Heart left ventricle (tissue), 13 donors: ENCODE measurements at regions not wholly inside any gene's neighbourhood (a gene's known extent, or its start where the extent isn't known, plus 50 kb on each side); places are given as distances from the start of the nearest gene placed in this dataset.

Experiments used
- CTCF ChIP-seq, 12 donors: fragments of 200-600 bp; sonication (generic) in 4 of 12; IDR thresholded peaks; one replicate each; pipeline versions ENCODE4 v1.5.0 to v1.8.0; 2018 to 2022; ENCODE audit warnings: antibody characterized with exemption in 12 of 12, mild to moderate bottlenecking in 5 of 12
- POLR2A ChIP-seq, 2 donors: fragments of 450-650 bp; IDR thresholded peaks; one replicate each; pipeline ENCODE4 v1.6.1; 2017; ENCODE audit warnings: antibody characterized with exemption in 2 of 2, mild to moderate bottlenecking in 2 of 2, moderate library complexity in 2 of 2
- donor health status: ischemic (EF 13 %, LVEDD 7.1; RV severe dilation, severe dysfunction).
- donor health status: DM: no; HTN: yes; CAD: no.
- donor health status: DM: no; HTN: no; CAD: no.
- donor health status: ischemic (EF 25% LVEDD 6.9; RV normal size, moderate dysfunction).
- donor health status: ischemic (EF 25% LVEDD 5.7; RV mildly dilated, moderate dysfunction).
- donor health status: ischemic (EF 35%, LVEDD 5.7; RV mildly dilated, moderate dysfunction).
- donor health status: nonischemic (EF 11% LVEDD 7.7; RV severe dilation, severe dysfunction).
- donor health status: DM: yes; HTN: yes; CAD: no.
- donor health status: PGD.
- donor health status: ischemic (EF 29% LVEDD 5.4; RV normal size, mild dysfunction).
- donor health status: nonischemic (EF 23%, LVEDD 6.1; RV moderate dilation, normal function).

GRCh38 chr5:130908186-130908585, 256.9 kb downstream of the HINT1 start:
- TF ChIP-seq CTCF (IDR thresholded peaks at IDR 0.05) (no peak), POLR2A (IDR thresholded peaks at IDR 0.05) (no peak)
